Glomerular endothelial cell (primary cell): ENCODE measurements at regions not wholly inside any gene's neighbourhood (a gene's known extent, or its start where the extent isn't known, plus 50 kb on each side); places are given as distances from the start of the nearest gene placed in this dataset.
"Not testable (repeated sequence)": the region's sequence is repeated elsewhere in the genome, so short reads cannot be mapped to it uniquely, and the experiment has no call there.

Experiments used
- DNase-seq: peaks from one replicate; pipeline ENCODE4 v3.0.0-alpha.2; 2011; ENCODE audit warnings: low read depth, low spot score; ENCODE audit errors: extremely low read depth

- no peak for DNase-seq
Observed at GRCh38 chr7:27032839-27033238, 63.0 kb downstream of the HOXA1 start.

GRCh38 chr7:27031289-27032172, 64.3 kb downstream of the HOXA1 start:
- DNase-seq, result no peak

- no peak for DNase-seq
Observed at GRCh38 chr7:27030393-27031050, 65.3 kb downstream of the HOXA1 start.

- no peak for DNase-seq
Observed at GRCh38 chr7:27025270-27025669, 70.5 kb downstream of the HOXA1 start.

- DNase-seq, result no peak
Observed at GRCh38 chr7:27010068-27010467, 85.7 kb downstream of the HOXA1 start.

GRCh38 chr7:27000496-27000895, 95.3 kb downstream of the HOXA1 start:
- no peak for DNase-seq

- DNase-seq, result not testable (repeated sequence)
Observed at GRCh38 chr7:26998284-26998683, 97.5 kb downstream of the HOXA1 start.

- no peak for DNase-seq
Observed at GRCh38 chr7:26995666-26996065, 100.1 kb downstream of the HOXA1 start.

GRCh38 chr7:26993816-26994810, 101.7 kb downstream of the HOXA1 start:
- DNase-seq, result no peak

GRCh38 chr7:26992670-26993069, 103.1 kb downstream of the HOXA1 start:
- no peak for DNase-seq

GRCh38 chr7:26991796-26992195, 104.0 kb downstream of the HOXA1 start:
- no peak for DNase-seq

GRCh38 chr7:26989897-26990670, 105.7 kb downstream of the HOXA1 start:
- DNase-seq, result no peak

GRCh38 chr7:26988836-26989374, 106.9 kb downstream of the HOXA1 start:
- no peak for DNase-seq

GRCh38 chr7:26987338-26987737, 108.5 kb downstream of the HOXA1 start:
- no peak for DNase-seq

- no peak for DNase-seq
Observed at GRCh38 chr7:26978146-26978545, 113.8 kb upstream of the SKAP2 start.

GRCh38 chr7:26976840-26977239, 112.5 kb upstream of the SKAP2 start:
- DNase-seq, result no peak

- not testable (repeated sequence) for DNase-seq
Observed at GRCh38 chr7:26971924-26972323, 107.5 kb upstream of the SKAP2 start.

- no peak for DNase-seq
Observed at GRCh38 chr7:26965724-26966123, 101.3 kb upstream of the SKAP2 start.

- no peak for DNase-seq
Observed at GRCh38 chr7:26964156-26964808, 99.9 kb upstream of the SKAP2 start.
